Cardiac fibroblast (primary cell): ENCODE measurements at regions not wholly inside any gene's neighbourhood (a gene's known extent, or its start where the extent isn't known, plus 50 kb on each side); places are given as distances from the start of the nearest gene placed in this dataset.
"Not testable (repeated sequence)": the region's sequence is repeated elsewhere in the genome, so short reads cannot be mapped to it uniquely, and the experiment has no call there.

Experiments used
- DNase-seq, 2 donors: peaks; one replicate each; pipeline versions ENCODE4 v3.0.0 to v3.0.0-alpha.2; 2010; ENCODE audit warnings: low read depth in 2 of 2
- H3K4me3 ChIP-seq, 2 donors: replicated peaks in 1 of 2; 1 replicate in 1 of 2; 2 replicates in 1 of 2; pipeline ENCODE4 v1.5.1; 2011; ENCODE audit warnings: low read depth in 2 of 2, low read length in 2 of 2, mild to moderate bottlenecking in 2 of 2, moderate library complexity in 1 of 2
- TF ChIP-seq, protein P1 (sequence below): IDR thresholded peaks from one replicate; pipeline ENCODE4 v1.5.1; 2011; ENCODE audit warnings: low read depth, mild to moderate bottlenecking, low read length, inconsistent platforms

DNA sequence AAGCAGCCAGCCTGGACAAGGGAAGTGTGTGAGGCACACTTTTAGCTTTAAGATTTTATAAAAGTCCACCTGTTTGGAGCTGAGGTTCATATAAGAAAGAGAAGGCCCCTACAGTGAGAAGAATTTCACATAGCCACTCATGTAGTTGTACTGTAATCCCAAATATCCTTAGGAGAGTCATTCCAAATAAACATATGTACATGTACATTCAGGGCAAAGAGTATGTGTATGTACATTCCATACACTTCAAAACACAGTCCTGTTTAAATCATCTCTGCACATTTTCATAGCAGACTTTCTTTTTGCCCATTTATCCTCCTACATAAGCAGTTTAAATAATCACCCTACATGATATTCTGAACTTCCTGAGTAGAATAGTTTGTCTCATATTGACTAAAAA, 87.6 kb downstream of the GPR65 start:
- no peak overlapping the region for H3K4me3 ChIP-seq
- TF ChIP-seq, protein P1, sequence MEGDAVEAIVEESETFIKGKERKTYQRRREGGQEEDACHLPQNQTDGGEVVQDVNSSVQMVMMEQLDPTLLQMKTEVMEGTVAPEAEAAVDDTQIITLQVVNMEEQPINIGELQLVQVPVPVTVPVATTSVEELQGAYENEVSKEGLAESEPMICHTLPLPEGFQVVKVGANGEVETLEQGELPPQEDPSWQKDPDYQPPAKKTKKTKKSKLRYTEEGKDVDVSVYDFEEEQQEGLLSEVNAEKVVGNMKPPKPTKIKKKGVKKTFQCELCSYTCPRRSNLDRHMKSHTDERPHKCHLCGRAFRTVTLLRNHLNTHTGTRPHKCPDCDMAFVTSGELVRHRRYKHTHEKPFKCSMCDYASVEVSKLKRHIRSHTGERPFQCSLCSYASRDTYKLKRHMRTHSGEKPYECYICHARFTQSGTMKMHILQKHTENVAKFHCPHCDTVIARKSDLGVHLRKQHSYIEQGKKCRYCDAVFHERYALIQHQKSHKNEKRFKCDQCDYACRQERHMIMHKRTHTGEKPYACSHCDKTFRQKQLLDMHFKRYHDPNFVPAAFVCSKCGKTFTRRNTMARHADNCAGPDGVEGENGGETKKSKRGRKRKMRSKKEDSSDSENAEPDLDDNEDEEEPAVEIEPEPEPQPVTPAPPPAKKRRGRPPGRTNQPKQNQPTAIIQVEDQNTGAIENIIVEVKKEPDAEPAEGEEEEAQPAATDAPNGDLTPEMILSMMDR, result no peak
- no peak for DNase-seq

DNA sequence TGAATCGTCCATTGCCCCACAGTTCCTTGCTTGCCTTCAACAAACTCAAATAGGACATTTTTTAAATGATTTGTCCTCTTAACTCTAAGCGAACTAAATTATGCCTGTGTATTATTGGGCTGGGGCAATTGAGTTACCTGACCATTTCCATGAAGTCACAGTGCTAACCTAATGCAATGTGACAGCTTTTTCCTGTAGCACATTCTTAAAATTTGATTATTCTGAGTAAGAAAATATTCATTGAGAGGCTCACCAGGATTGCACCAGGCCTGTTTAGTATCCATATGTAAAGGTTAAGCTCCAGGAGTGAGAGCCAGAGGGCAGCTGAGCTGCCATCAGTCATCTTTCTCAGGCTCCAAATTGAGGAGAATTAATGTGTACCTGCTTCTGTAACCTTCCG, 90.9 kb downstream of the GPR65 start:
- TF ChIP-seq, protein P1, result no peak
- DNase-seq, result no peak
- H3K4me3 ChIP-seq, result no peak overlapping the region

DNA sequence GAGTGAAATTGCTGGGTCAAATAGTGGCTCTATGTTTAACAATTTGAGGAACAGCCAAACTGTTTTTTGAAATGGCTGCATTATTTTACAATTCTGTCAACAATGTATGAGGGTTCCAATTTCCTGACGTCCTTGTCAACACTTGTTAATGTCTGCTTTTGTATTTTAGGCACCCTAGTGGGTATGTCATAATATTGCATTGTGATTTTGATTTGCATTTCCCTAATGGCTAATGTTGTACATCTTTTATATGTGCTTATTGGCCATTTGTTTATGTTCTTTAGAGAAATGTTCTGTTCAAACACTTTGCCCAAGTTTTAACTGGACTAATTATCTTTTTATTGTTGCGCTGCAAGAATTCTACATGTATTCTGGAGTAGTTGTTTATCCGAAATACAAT, 93.2 kb downstream of the GPR65 start:
- no peak for DNase-seq
- TF ChIP-seq, protein P1, result no peak

DNA sequence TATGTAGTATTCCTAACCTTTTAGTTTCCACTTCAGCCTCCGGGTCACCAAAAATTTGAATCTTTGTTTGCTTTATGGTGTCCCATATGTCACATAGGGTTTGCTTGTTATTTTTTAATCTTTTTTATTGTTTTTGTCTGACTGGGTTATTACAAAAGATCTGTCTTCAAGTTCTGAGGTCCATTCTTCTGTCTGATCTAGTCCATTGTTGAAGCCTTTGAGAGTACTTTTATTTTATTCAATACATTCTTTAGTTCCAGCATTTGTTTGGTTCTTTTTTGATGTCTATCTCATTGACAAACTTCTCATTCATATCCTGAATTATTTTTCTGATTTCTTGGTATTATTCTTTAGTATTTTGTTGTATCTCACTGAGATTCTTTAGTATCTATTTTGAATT, 99.8 kb downstream of the GPR65 start:
- no peak for DNase-seq
- no peak overlapping the region for H3K4me3 ChIP-seq
- TF ChIP-seq, protein P1, result no peak

More for the DNA sequence above, 93.2 kb downstream of the GPR65 start:
- no peak overlapping the region for H3K4me3 ChIP-seq

DNA sequence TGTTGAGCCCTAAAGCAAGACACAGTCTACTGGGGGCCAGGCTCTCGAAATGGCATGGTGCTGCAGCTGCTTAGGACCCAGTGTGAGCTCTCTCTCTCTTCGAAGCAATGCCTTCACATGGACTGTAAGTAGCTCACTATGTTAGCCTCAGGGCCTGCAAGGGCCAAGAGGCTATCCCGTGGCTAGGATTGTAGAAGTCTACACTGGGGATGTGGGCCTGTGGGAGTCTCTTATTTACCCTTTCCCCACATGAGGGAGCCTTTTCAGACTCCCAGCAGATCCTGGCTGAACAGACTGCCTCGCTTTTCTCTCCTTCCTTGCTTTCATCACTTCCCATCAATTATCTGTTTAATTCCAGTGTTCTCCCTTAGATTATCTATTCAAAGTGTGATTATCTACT, 101.4 kb downstream of the GPR65 start:
- DNase-seq, result no peak
- no peak overlapping the region for H3K4me3 ChIP-seq
- TF ChIP-seq, protein P1, result no peak

DNA sequence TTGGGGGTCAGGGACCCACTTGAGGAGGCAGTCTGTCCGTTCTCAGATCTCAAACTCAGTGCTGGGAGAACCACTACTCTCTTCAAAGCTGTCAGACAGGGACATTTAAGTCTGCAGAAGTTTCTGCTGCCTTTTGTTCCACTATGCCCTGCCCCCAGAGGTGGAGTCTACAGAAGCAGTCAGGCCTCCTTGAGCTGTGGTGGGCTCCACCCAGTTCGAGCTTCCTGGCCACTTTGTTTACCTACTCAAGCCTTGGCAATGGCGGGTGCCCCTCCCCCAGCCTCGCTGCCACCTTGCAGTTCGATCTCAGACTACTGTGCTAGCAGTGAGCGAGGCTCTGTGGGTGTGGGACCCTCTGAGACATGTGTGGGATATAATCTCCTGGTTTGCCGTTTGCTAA, 122.7 kb downstream of the GPR65 start:
- DNase-seq, H3K4me3 ChIP-seq: not testable (repeated sequence)

GRCh38 chr14:88128816-88129215, 123.9 kb downstream of the GPR65 start:
- H3K4me3 ChIP-seq, result no peak overlapping the region
- peak; percentile 11 for DNase-seq
- TF ChIP-seq, protein P1, result no peak
